Stomach (tissue), 8 donors: ENCODE measurements at regions not wholly inside any gene's neighbourhood (a gene's known extent, or its start where the extent isn't known, plus 50 kb on each side); places are given as distances from the start of the nearest gene placed in this dataset.

Experiments
- DNase-seq, 2 donors: peaks; one replicate each; pipeline versions ENCODE4 v3.0.0 to v3.0.0-alpha.2; 2013 to 2019
- H3K27ac ChIP-seq, 5 donors: fragments of 200-600 bp in 4 of 5; sonication (generic) in 4 of 5; one replicate each; pipeline ENCODE4 v1.5.1; 2013 to 2019; ENCODE audit warnings: mild to moderate bottlenecking in 1 of 5, moderate library complexity in 1 of 5
- H3K27me3 ChIP-seq, 3 donors: fragments of 200-600 bp; sonication (generic); one replicate each; pipeline ENCODE4 v1.5.1; 2017 to 2019; ENCODE audit warnings: mixed run types in 1 of 3
- H3K36me3 ChIP-seq, 4 donors: fragments of 200-600 bp; sonication (generic); 1 replicate in 3 of 4; 2 replicates in 1 of 4; pipeline ENCODE4 v1.5.1; 2016 to 2019
- H3K4me1 ChIP-seq, 4 donors: fragments of 200-600 bp; sonication (generic); one replicate each; pipeline ENCODE4 v1.5.1; 2016 to 2019
- H3K4me3 ChIP-seq, 4 donors: fragments of 200-600 bp; sonication (generic) in 3 of 4; one replicate each; pipeline ENCODE4 v1.5.1; 2016 to 2019; ENCODE audit warnings: mild to moderate bottlenecking in 1 of 4
- H3K9me3 ChIP-seq, 4 donors: fragments of 200-600 bp; sonication (generic); one replicate each; pipeline ENCODE4 v1.5.1; 2016 to 2019
- CTCF ChIP-seq, 7 experiments: fragments of 450-650 bp in 4 of 7; fragments of 200-600 bp in 3 of 7; sonication (generic) in 3 of 7; IDR thresholded peaks; one replicate each; pipeline ENCODE4 v1.5.1; 2016 to 2019; ENCODE audit warnings: antibody characterized with exemption in 7 of 7, control low read depth in 2 of 7, mild to moderate bottlenecking in 1 of 7
- EP300 ChIP-seq: sonication (generic); formaldehyde crosslinking; IDR thresholded peaks from one replicate; pipeline ENCODE4 v1.6.1; 2017; ENCODE audit warnings: antibody characterized with exemption
- POLR2A ChIP-seq, 4 donors: fragments of 450-650 bp; IDR thresholded peaks; one replicate each; pipeline ENCODE4 v1.6.1; 2016; ENCODE audit warnings: antibody characterized with exemption in 4 of 4, control low read depth in 2 of 4, mild to moderate bottlenecking in 1 of 4, moderate library complexity in 1 of 4
- POLR2AphosphoS5 ChIP-seq, 3 donors: sonication (generic); formaldehyde crosslinking; IDR thresholded peaks; one replicate each; pipeline ENCODE4 v1.6.1; 2016; ENCODE audit warnings: antibody characterized with exemption in 3 of 3
- WGBS, 5 donors: extraction: QIAGEN DNeasy Blood & Tissue Kit in 3 of 5; methylation state at CpG; one replicate each; pipeline versions ENCODE4 v1.1.5 to v1.1.7; 2013 to 2018; 5-methylcytosine and 5-hydroxymethylcytosine counted together
- intact Hi-C: fragments of 100-400 bp; cut with DNase I; formaldehyde crosslinking; loops from one replicate; pipeline ENCODE4 v1.15.1; 2023; ENCODE audit warnings: low total_unique reads
- donor health status: healthy with polysubstance abuse.
- donor health status: Bipolar disorder and iron deficiency.
- donor health status: healthy.

- no peak overlapping the region for H3K27ac ChIP-seq
- no peaks in the 10 kb centered on the region for H3K27me3 ChIP-seq
- H3K36me3 ChIP-seq: no peaks in the 10 kb centered on the region
- peaks cover 0 to 10% (median 0%) of the 10 kb centered on the region in 4 donors for H3K9me3 ChIP-seq
- 65 to 67% (median 66%) methylated on average over 2 of the region's 2 CpGs for WGBS, 5 donors
- TF ChIP-seq EP300: no peak
- TF ChIP-seq POLR2A (IDR thresholded peaks at IDR 0.05): no peak
- no peak for TF ChIP-seq POLR2AphosphoS5 (IDR thresholded peaks at IDR 0.05)
- no peak for TF ChIP-seq CTCF (IDR thresholded peaks at IDR 0.05)
- intact Hi-C loops: no loop called here
- H3K4me1 ChIP-seq: no peaks in the 10 kb centered on the region
- no peak overlapping the region for H3K4me3 ChIP-seq
- no peak for DNase-seq
These were observed 1108.5 kb upstream of the CDH2 start for GRCh38 chr18:29285471-29285870.

GRCh38 chr18:29271501-29271900 is 1094.6 kb upstream of the CDH2 start:
- no peak overlapping the region for H3K4me3 ChIP-seq
- 84 to 96% (median 91%) methylated on average over 2 of the region's 2 CpGs for WGBS, 5 donors
- no peaks in the 10 kb centered on the region for H3K27me3 ChIP-seq

GRCh38 chr18:29259838-29260237 is 1082.9 kb upstream of the CDH2 start:
- no peak overlapping the region for H3K27ac ChIP-seq
- no peak overlapping the region for H3K4me3 ChIP-seq
- H3K27me3 ChIP-seq: no peaks in the 10 kb centered on the region
- no peaks in the 10 kb centered on the region for H3K4me1 ChIP-seq
- H3K36me3 ChIP-seq: no peaks in the 10 kb centered on the region
- TF ChIP-seq POLR2AphosphoS5 (IDR thresholded peaks at IDR 0.05) (no peak), CTCF (IDR thresholded peaks at IDR 0.05) (no peak), POLR2A (IDR thresholded peaks at IDR 0.05) (no peak), EP300 (no peak)
- intact Hi-C loops: no loop called here
- 64 to 81% (median 77%) methylated on average over 2 of the region's 2 CpGs for WGBS, 5 donors
- H3K9me3 ChIP-seq: peaks cover 0 to 6% (median 0%) of the 10 kb centered on the region in 4 donors
- peak in 1 of 2 donors; percentile 11 for DNase-seq

More at GRCh38 chr18:29271501-29271900, 1094.6 kb upstream of the CDH2 start:
- intact Hi-C loops: no loop called here
- DNase-seq: no peak
- Histone ChIP-seq H3K9me3 (no peaks in the 10 kb centered on the region), H3K4me1 (no peaks in the 10 kb centered on the region), H3K27ac (no peak overlapping the region), H3K36me3 (no peaks in the 10 kb centered on the region)
- no peak for TF ChIP-seq CTCF (IDR thresholded peaks at IDR 0.05)
- TF ChIP-seq EP300: no peak
- no peak for TF ChIP-seq POLR2A (IDR thresholded peaks at IDR 0.05)
- TF ChIP-seq POLR2AphosphoS5 (IDR thresholded peaks at IDR 0.05): no peak

GRCh38 chr18:29254123-29254522 is 1077.2 kb upstream of the CDH2 start:
- 90 to 97% (median 93%) methylated on average over 2 of the region's 2 CpGs for WGBS, 5 donors
- H3K27ac ChIP-seq: no peak overlapping the region
- intact Hi-C loops: no loop called here

More at GRCh38 chr18:29254123-29254522, 1077.2 kb upstream of the CDH2 start:
- H3K27me3 ChIP-seq: no peaks in the 10 kb centered on the region
- H3K9me3 ChIP-seq: no peaks in the 10 kb centered on the region
- H3K4me3 ChIP-seq: no peak overlapping the region
- no peaks in the 10 kb centered on the region for H3K4me1 ChIP-seq
- no peak for TF ChIP-seq CTCF (IDR thresholded peaks at IDR 0.05)
- no peak for TF ChIP-seq EP300
- TF ChIP-seq POLR2A (IDR thresholded peaks at IDR 0.05): no peak
- no peaks in the 10 kb centered on the region for H3K36me3 ChIP-seq
- DNase-seq: no peak
